IMR-90 (cell line): ENCODE measurements at regions not wholly inside any gene's neighbourhood (a gene's known extent, or its start where the extent isn't known, plus 50 kb on each side); places are given as distances from the start of the nearest gene placed in this dataset.

Experiments
- ATAC-seq: fragments of 200-7000 bp; cut with Tn5 transposase; 2 replicates; pipeline ENCODE4 v1.9.1; 2020; ENCODE audit warnings: low read depth, mild to moderate bottlenecking, moderate library complexity
- BruUV-seq: library from RNA; stranded (reverse); fragments of 400-500 nt; replicated peaks from 2 replicates; lab custom pipeline; 2021; lab: Mats Ljungman, UMichigan
- CTCF ChIA-PET: fragments of 300-600 bp; formaldehyde crosslinking; extraction: SDS; loops from one replicate; lab custom pipeline; 2021; ENCODE audit warnings: antibody characterized with exemption; lab: Yijun Ruan, JAX
- POLR2A ChIA-PET: fragments of 300-600 bp; sonication (Branson Sonifier 250); formaldehyde crosslinking; loops from one replicate; lab custom pipeline; 2022; ENCODE audit warnings: antibody characterized with exemption; ENCODE audit not compliant: unreplicated experiment; lab: Charles Lee
- DNase-seq: peaks from one replicate; pipeline ENCODE4 v3.0.0; 2013
- H2AFZ ChIP-seq: replicated peaks from 2 replicates; pipeline ENCODE3; 2013; ENCODE audit warnings: low read length, mild to moderate bottlenecking; ENCODE audit not compliant: poor library complexity
- H2AK5ac ChIP-seq: 2 replicates; pipeline ENCODE4 v1.6.1; 2013; ENCODE audit warnings: low read depth, low read length, inconsistent platforms
- H2AK9ac ChIP-seq: replicated peaks from 2 replicates; pipeline ENCODE3; 2013; ENCODE audit warnings: mild to moderate bottlenecking, low read depth, low read length, moderate library complexity; ENCODE audit not compliant: poor library complexity
- H2BK120ac ChIP-seq: 2 replicates; pipeline ENCODE4 v1.6.1; 2013; ENCODE audit warnings: low read depth, low read length, inconsistent platforms
- H2BK15ac ChIP-seq: 3 replicates; pipeline ENCODE4 v1.6.1; 2013; ENCODE audit warnings: low read depth, low read length, inconsistent platforms
- H2BK20ac ChIP-seq: 2 replicates; pipeline ENCODE4 v1.6.1; 2013; ENCODE audit warnings: low read depth, mild to moderate bottlenecking, inconsistent platforms, low read length, moderate library complexity
- H2BK5ac ChIP-seq: 2 replicates; pipeline ENCODE4 v1.6.1; 2013; ENCODE audit warnings: mild to moderate bottlenecking, low read depth, low read length, inconsistent platforms; ENCODE audit not compliant: poor library complexity, severe bottlenecking
- H3K14ac ChIP-seq: replicated peaks from 2 replicates; pipeline ENCODE4 v1.6.1; 2013; ENCODE audit warnings: low read depth, low read length, inconsistent platforms
- H3K18ac ChIP-seq: 2 replicates; pipeline ENCODE4 v1.6.1; 2013; ENCODE audit warnings: low read depth, low read length, control low read depth
- H3K23ac ChIP-seq: 2 replicates; pipeline ENCODE4 v1.6.1; 2013; ENCODE audit warnings: low read depth, low read length, inconsistent platforms
- H3K27ac ChIP-seq: 2 replicates; pipeline ENCODE4 v1.5.1; 2013; ENCODE audit warnings: mild to moderate bottlenecking, control low read depth, low read length; ENCODE audit not compliant: insufficient read depth
- H3K27me3 ChIP-seq: 2 replicates; pipeline ENCODE4 v1.6.1; 2013; ENCODE audit warnings: low read length; ENCODE audit not compliant: control insufficient read depth, insufficient read depth
- H3K36me3 ChIP-seq: 2 replicates; pipeline ENCODE4 v1.6.1; 2013; ENCODE audit warnings: low read length, mixed read lengths; ENCODE audit not compliant: control insufficient read depth, insufficient read depth
- H3K4ac ChIP-seq: 2 replicates; pipeline ENCODE4 v1.6.1; 2013; ENCODE audit warnings: low read depth, low read length, inconsistent platforms
- H3K4me1 ChIP-seq: 2 replicates; pipeline ENCODE4 v1.6.1; 2013; ENCODE audit warnings: low read length, mixed read lengths; ENCODE audit not compliant: control insufficient read depth, insufficient read depth
- H3K4me2 ChIP-seq: 2 replicates; pipeline ENCODE4 v1.6.1; 2013; ENCODE audit warnings: low read depth, mild to moderate bottlenecking, control low read depth, low read length, moderate library complexity
- H3K4me3 ChIP-seq: 2 replicates; pipeline ENCODE4 v1.5.1; 2013; ENCODE audit warnings: low read depth, mild to moderate bottlenecking, control low read depth, low read length, moderate library complexity; ENCODE audit not compliant: insufficient read depth
- H3K56ac ChIP-seq: 2 replicates; pipeline ENCODE4 v1.6.1; 2013; ENCODE audit warnings: low read length, inconsistent platforms; ENCODE audit not compliant: insufficient read depth; ENCODE audit errors: extremely low read depth
- H3K79me1 ChIP-seq, 2 experiments: 2 replicates each; pipeline ENCODE4 v1.6.1; 2013; ENCODE audit warnings: low read length in 2 of 2, inconsistent platforms in 1 of 2, low read depth in 1 of 2
- H3K9ac ChIP-seq: 2 replicates; pipeline ENCODE4 v1.6.1; 2013; ENCODE audit warnings: low read depth, low read length, control low read depth
- H3K9me1 ChIP-seq: 2 replicates; pipeline ENCODE4 v1.6.1; 2013; ENCODE audit warnings: low read length, inconsistent platforms; ENCODE audit not compliant: insufficient read depth
- H3K9me3 ChIP-seq: 2 replicates; pipeline ENCODE4 v1.6.1; 2013; ENCODE audit warnings: low read length; ENCODE audit not compliant: control insufficient read depth, insufficient read depth
- H4K20me1 ChIP-seq: 2 replicates; pipeline ENCODE4 v1.6.1; 2013; ENCODE audit warnings: low read length, inconsistent platforms; ENCODE audit not compliant: insufficient read depth
- H4K5ac ChIP-seq: 2 replicates; pipeline ENCODE4 v1.6.1; 2013; ENCODE audit warnings: mild to moderate bottlenecking, low read depth, low read length, control low read depth
- H4K8ac ChIP-seq, 2 experiments: 2 replicates each; pipeline ENCODE4 v1.6.1; 2013; ENCODE audit warnings: low read depth in 2 of 2, low read length in 2 of 2, control low read depth in 1 of 2, inconsistent platforms in 1 of 2
- H4K91ac ChIP-seq: 2 replicates; pipeline ENCODE4 v1.6.1; 2013; ENCODE audit warnings: low read depth, low read length, inconsistent platforms; ENCODE audit not compliant: insufficient read depth
- BHLHE40 ChIP-seq: fragments of 150-350 bp; IDR thresholded peaks from 2 replicates; pipeline ENCODE4 v1.6.1; 2016; ENCODE audit warnings: mild to moderate bottlenecking, low read depth, low read length
- CEBPB ChIP-seq: IDR thresholded peaks from 2 replicates; pipeline ENCODE4 v1.6.1; 2012; ENCODE audit warnings: low read depth, low read length, improper control_type of control experiment
- CHD1 ChIP-seq: IDR thresholded peaks from 2 replicates; pipeline ENCODE4 v1.6.1; 2012; ENCODE audit warnings: low read depth, low read length, improper control_type of control experiment
- ELK1 ChIP-seq: fragments of 150-350 bp; IDR thresholded peaks from 2 replicates; pipeline ENCODE4 v1.6.1; 2016; ENCODE audit warnings: low read depth, mild to moderate bottlenecking, low read length, moderate library complexity, borderline replicate concordance
- FOS ChIP-seq: fragments of 150-350 bp; IDR thresholded peaks from 2 replicates; pipeline ENCODE4 v1.6.1; 2016; ENCODE audit warnings: low read depth, low read length
- MAFK ChIP-seq: IDR thresholded peaks from 2 replicates; pipeline ENCODE4 v1.6.1; 2012; ENCODE audit warnings: low read depth, low read length, improper control_type of control experiment
- MAZ ChIP-seq: IDR thresholded peaks from 2 replicates; pipeline ENCODE4 v1.6.1; 2012; ENCODE audit warnings: low read depth, mild to moderate bottlenecking, low read length, improper control_type of control experiment, moderate library complexity, borderline replicate concordance
- MXI1 ChIP-seq: IDR thresholded peaks from 2 replicates; pipeline ENCODE4 v1.6.1; 2012; ENCODE audit warnings: low read depth, mild to moderate bottlenecking, low read length, moderate library complexity, borderline replicate concordance
- NFE2L2 ChIP-seq: fragments of 150-350 bp; IDR thresholded peaks from 2 replicates; pipeline ENCODE4 v1.6.1; 2016; ENCODE audit warnings: low read depth, mild to moderate bottlenecking, low read length
- POLR2A ChIP-seq: IDR thresholded peaks from 2 replicates; pipeline ENCODE4 v1.6.1; 2012; ENCODE audit warnings: mild to moderate bottlenecking, low read depth, low read length
- RAD21 ChIP-seq: IDR thresholded peaks from 2 replicates; pipeline ENCODE4 v1.6.1; 2012; ENCODE audit warnings: low read length, improper control_type of control experiment
- RCOR1 ChIP-seq: IDR thresholded peaks from 2 replicates; pipeline ENCODE4 v1.6.1; 2012; ENCODE audit warnings: mild to moderate bottlenecking, low read length, improper control_type of control experiment; ENCODE audit not compliant: insufficient replicate concordance
- RFX5 ChIP-seq: IDR thresholded peaks from 2 replicates; pipeline ENCODE4 v1.8.0; 2012; ENCODE audit warnings: low read depth, mild to moderate bottlenecking, low read length, moderate library complexity
- SMC3 ChIP-seq: fragments of 150-350 bp; IDR thresholded peaks from 2 replicates; pipeline ENCODE4 v1.6.1; 2016; ENCODE audit warnings: low read depth, mild to moderate bottlenecking, antibody characterized with exemption, low read length, moderate library complexity
- WGBS, 2 experiments: methylation state at CpG; one replicate each; pipeline versions ENCODE4 v1.1.5 to v1.1.7; 2013; ENCODE audit warnings: missing lambda C conversion rate in 2 of 2; ENCODE audit not compliant: insufficient read length in 1 of 2; ENCODE audit errors: extremely low coverage in 2 of 2; 5-methylcytosine and 5-hydroxymethylcytosine counted together
- dilution Hi-C: fragments of 300-500 bp; cut with HindIII; formaldehyde crosslinking; loops from one replicate; pipeline ENCODE4 v1.14.3; 2018; ENCODE audit warnings: low sequenced_read_pairs; ENCODE audit not compliant: unreplicated experiment
- in situ Hi-C: fragments of 300-500 bp; cut with MboI; formaldehyde crosslinking; loops from 3 replicates; pipeline ENCODE4 v1.14.3; 2019; ENCODE audit warnings: low sequenced_read_pairs, inconsistent platforms, mixed read lengths
- intact Hi-C: fragments of 100-400 bp; cut with micrococcal nuclease; formaldehyde crosslinking; loops from 2 replicates; pipeline ENCODE4 v1.10.0; 2022
- TF ChIP-seq, protein P1 (sequence below): conservative IDR thresholded peaks from 2 replicates; pipeline ENCODE4 v1.5.1; 2012; ENCODE audit warnings: mild to moderate bottlenecking, low read depth, low read length, improper control_type of control experiment
- TF ChIP-seq, protein P2 (sequence below): fragments of 150-350 bp; IDR thresholded peaks from 2 replicates; pipeline ENCODE4 v1.6.1; 2017; ENCODE audit warnings: mild to moderate bottlenecking, antibody characterized with exemption, low read length, low read depth

DNA sequence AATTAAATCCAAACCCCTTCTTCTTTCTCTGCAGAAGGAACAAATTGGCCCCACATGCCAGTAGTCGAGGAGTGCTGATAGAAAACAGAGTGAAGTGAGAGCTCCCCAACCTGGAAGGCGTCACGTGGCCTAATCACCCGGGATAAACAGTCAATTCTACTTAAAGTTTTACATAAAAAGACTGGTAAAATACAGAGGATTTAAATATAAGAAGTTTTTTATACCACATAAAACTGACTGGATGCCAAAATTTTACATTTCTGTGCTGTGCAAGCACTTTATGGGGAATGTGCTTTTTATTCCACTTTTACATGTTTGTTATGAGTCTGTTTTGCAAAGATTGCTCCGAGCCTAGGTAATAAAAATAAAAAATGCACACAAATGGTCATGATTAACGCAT lies 1586.8 kb upstream of the ACVR2A start:
- ATAC-seq, result no peak
- Histone ChIP-seq H4K91ac (no peak overlapping the region), H3K27me3 (no peaks in the 10 kb centered on the region), H2AFZ (no peak overlapping the region), H3K56ac (no peak overlapping the region), H3K23ac (no peak overlapping the region), H3K18ac (no peak overlapping the region), H3K36me3 (no peaks in the 10 kb centered on the region), H2BK120ac (no peak overlapping the region), H2BK20ac (no peak overlapping the region), H3K4me1 (0 out of 2 replicates have a peak, but pooled peaks cover 2% of the 10 kb centered on the region), H3K14ac (no peak overlapping the region), H3K4me2 (no peak overlapping the region), H3K79me1 (no peaks in the 10 kb centered on the region), H2BK5ac (no peak overlapping the region), H3K4me3 (no peak overlapping the region), H3K27ac (no peak overlapping the region), H3K9ac (no peak overlapping the region), H3K4ac (no peak overlapping the region), H4K5ac (no peak overlapping the region), H2AK9ac (no peak overlapping the region), H4K8ac (no peak overlapping the region), H2AK5ac (no peak overlapping the region), H3K9me3 (no peaks in the 10 kb centered on the region), H4K20me1 (no peaks in the 10 kb centered on the region), H3K9me1 (no peaks in the 10 kb centered on the region), H2BK15ac (no peak overlapping the region)
- intact Hi-C loops (no loop called here), in situ Hi-C loops (no loop called here), dilution Hi-C loops (no loop called here)
- TF ChIP-seq RCOR1 (no peak), NFE2L2 (no peak), BHLHE40 (no peak), MAZ (no peak), RFX5 (no peak), ELK1 (no peak), POLR2A (no peak), MXI1 (no peak), MAFK (no peak), SMC3 (no peak), FOS (no peak), RAD21 (no peak), CHD1 (no peak), CEBPB (no peak)
- TF ChIP-seq, protein P1, sequence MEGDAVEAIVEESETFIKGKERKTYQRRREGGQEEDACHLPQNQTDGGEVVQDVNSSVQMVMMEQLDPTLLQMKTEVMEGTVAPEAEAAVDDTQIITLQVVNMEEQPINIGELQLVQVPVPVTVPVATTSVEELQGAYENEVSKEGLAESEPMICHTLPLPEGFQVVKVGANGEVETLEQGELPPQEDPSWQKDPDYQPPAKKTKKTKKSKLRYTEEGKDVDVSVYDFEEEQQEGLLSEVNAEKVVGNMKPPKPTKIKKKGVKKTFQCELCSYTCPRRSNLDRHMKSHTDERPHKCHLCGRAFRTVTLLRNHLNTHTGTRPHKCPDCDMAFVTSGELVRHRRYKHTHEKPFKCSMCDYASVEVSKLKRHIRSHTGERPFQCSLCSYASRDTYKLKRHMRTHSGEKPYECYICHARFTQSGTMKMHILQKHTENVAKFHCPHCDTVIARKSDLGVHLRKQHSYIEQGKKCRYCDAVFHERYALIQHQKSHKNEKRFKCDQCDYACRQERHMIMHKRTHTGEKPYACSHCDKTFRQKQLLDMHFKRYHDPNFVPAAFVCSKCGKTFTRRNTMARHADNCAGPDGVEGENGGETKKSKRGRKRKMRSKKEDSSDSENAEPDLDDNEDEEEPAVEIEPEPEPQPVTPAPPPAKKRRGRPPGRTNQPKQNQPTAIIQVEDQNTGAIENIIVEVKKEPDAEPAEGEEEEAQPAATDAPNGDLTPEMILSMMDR, result no peak
- TF ChIP-seq, protein P2, sequence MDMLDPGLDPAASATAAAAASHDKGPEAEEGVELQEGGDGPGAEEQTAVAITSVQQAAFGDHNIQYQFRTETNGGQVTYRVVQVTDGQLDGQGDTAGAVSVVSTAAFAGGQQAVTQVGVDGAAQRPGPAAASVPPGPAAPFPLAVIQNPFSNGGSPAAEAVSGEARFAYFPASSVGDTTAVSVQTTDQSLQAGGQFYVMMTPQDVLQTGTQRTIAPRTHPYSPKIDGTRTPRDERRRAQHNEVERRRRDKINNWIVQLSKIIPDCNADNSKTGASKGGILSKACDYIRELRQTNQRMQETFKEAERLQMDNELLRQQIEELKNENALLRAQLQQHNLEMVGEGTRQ, result no peak
- DNase-seq, result no peak
- ChIA-PET CTCF (no interaction called here), POLR2A (no interaction called here)
- no TSS peak for BruUV-seq
- WGBS, 2 experiments, result no CpG with 5 or more reads among the region's 6 CpGs
